ENCODE measurements at regions not wholly inside any gene's neighbourhood (a gene's known extent, or its start where the extent isn't known, plus 50 kb on each side); places are given as distances from the start of the nearest gene placed in this dataset.

- H3K4me3 ChIP-seq (ENCODE audit: low read depth, low read length), result no peak overlapping the region
- no peak for TF ChIP-seq CTCF (IDR thresholded peaks at IDR 0.05; ENCODE audit: low read depth, low read length, missing control alignments)
- no peak for DNase-seq (ENCODE audit: low read depth)
These were observed 85.6 kb upstream of the POU1F1 start for GRCh38 chr3:87361956-87362355.

- TF ChIP-seq CTCF (IDR thresholded peaks at IDR 0.05; ENCODE audit: low read depth, low read length, missing control alignments), result no peak
- no peak for DNase-seq (ENCODE audit: low read depth)
- H3K4me3 ChIP-seq (ENCODE audit: low read depth, low read length), result no peak overlapping the region
These were observed 84.9 kb upstream of the POU1F1 start for GRCh38 chr3:87361271-87361670.

- DNase-seq (ENCODE audit: low read depth), result no peak
- H3K4me3 ChIP-seq (ENCODE audit: low read depth, low read length), result no peak overlapping the region
- TF ChIP-seq CTCF (IDR thresholded peaks at IDR 0.05; ENCODE audit: low read depth, low read length, missing control alignments), result no peak
These were observed 83.4 kb upstream of the POU1F1 start for GRCh38 chr3:87359826-87360225.

- no peak for DNase-seq (ENCODE audit: low read depth)
- H3K4me3 ChIP-seq (ENCODE audit: low read depth, low read length), result no peak overlapping the region
- no peak for TF ChIP-seq CTCF (IDR thresholded peaks at IDR 0.05; ENCODE audit: low read depth, low read length, missing control alignments)
These were observed 82.6 kb upstream of the POU1F1 start for GRCh38 chr3:87359025-87359424.

- DNase-seq (ENCODE audit: low read depth), result no peak
- H3K4me3 ChIP-seq (ENCODE audit: low read depth, low read length), result no peak overlapping the region
- TF ChIP-seq CTCF (IDR thresholded peaks at IDR 0.05; ENCODE audit: low read depth, low read length, missing control alignments), result no peak
These were observed 81.7 kb upstream of the POU1F1 start for GRCh38 chr3:87358066-87358465.

GRCh38 chr3:87354398-87354797, 78.0 kb upstream of the POU1F1 start:
- TF ChIP-seq CTCF (IDR thresholded peaks at IDR 0.05; ENCODE audit: low read depth, low read length, missing control alignments), result no peak
- no peak overlapping the region for H3K4me3 ChIP-seq (ENCODE audit: low read depth, low read length)
- DNase-seq (ENCODE audit: low read depth), result no peak

GRCh38 chr3:87351937-87352336, 75.6 kb upstream of the POU1F1 start:
- TF ChIP-seq CTCF (IDR thresholded peaks at IDR 0.05; ENCODE audit: low read depth, low read length, missing control alignments), result no peak
- H3K4me3 ChIP-seq (ENCODE audit: low read depth, low read length), result no peak overlapping the region
- no peak for DNase-seq (ENCODE audit: low read depth)
